HG02678 (cell line): ENCODE measurements at regions not wholly inside any gene's neighbourhood (a gene's known extent, or its start where the extent isn't known, plus 50 kb on each side); places are given as distances from the start of the nearest gene placed in this dataset.

Experiments
- ATAC-seq: cut with Tn5 transposase; IDR thresholded peaks from one replicate; pipeline ENCODE4 v1.9.1; 2021; ENCODE audit warnings: mild to moderate bottlenecking, moderate library complexity; ENCODE audit not compliant: unreplicated experiment

DNA sequence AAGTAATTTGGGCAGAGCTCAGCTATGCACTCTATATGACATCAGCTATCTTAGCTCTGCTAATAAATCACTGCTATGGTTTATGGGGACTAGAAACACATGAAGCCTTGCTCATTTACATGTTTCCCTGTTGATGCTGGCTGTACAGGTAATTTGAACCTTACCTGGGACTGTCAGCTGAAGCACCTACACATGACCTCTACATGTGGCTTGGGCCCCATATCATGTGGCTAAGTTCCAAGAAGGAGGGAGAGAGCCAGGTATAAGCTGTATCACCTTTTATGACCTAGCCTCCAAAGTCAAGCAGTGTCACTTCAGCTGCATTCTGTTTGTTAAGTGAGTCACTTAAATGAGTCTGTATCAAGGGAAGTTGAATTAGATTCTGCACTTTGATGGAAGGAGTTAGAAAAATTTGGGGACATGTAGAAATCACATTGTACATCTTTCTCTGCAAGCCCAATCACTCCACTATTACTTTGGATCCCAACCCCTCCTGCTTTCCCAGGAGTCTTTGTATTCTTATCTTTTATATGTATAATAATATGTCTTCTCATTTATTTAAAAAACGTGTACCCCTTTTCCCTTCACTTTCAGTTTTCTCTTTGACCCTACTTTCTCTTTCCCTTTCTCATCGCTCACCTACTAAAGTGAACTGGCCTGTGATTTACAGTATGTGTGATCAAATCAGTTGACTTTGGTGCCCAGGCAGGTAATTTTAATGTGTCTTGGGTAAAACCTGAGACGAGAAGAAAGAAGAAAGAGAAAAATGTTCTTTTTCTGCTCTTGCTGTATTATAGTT, 53.4 kb upstream of the PRKACB start:
- ATAC-seq, result peak; percentile 75

DNA sequence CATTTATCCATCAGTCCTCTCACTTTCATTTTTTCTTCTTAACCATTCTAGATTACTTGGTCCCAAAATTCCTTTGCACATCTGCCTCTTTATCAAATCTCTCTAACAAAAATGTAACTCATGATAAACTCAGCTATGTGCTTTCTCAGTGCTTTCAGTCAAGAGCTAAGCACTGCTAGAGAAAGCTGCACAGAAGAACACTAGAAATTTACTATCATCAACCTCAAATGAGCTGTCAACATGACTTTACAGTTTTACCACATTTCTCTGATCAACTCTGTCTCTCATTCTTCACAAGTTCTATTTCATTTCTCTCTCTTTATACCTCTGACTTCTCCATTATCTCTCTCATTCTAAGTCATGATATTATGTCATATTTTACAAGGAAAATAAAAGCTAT, 54.2 kb upstream of the PRKACB start:
- no peak for ATAC-seq

- ATAC-seq, result no peak
Observed at GRCh38 chr1:84089465-84089864, 54.6 kb upstream of the PRKACB start.

- no peak for ATAC-seq
Observed at GRCh38 chr1:84086616-84087015, 57.5 kb upstream of the PRKACB start.

- ATAC-seq, result no peak
Observed at GRCh38 chr1:84086189-84086588, 57.9 kb upstream of the PRKACB start.

DNA sequence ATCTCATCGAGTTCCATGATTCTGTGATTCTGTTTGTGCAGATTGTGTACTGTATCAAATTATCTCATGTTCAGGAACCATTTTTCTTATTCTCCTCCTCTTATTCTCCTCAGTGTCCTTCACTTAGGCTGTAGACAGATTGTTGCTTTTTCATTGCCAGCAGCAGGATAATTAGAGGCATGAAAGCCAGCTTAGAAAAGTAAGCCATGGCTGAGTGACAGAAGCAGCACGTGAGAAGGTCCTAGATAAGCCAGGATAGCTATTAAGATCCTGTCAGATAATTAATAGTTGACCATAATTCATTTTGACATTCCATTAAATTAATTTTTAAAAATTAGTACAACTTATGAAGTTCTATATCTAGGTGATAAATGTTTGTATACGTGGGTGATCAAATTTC, 60.8 kb upstream of the PRKACB start:
- no peak for ATAC-seq

GRCh38 chr1:84078842-84079202, 65.2 kb upstream of the PRKACB start:
- no peak for ATAC-seq

DNA sequence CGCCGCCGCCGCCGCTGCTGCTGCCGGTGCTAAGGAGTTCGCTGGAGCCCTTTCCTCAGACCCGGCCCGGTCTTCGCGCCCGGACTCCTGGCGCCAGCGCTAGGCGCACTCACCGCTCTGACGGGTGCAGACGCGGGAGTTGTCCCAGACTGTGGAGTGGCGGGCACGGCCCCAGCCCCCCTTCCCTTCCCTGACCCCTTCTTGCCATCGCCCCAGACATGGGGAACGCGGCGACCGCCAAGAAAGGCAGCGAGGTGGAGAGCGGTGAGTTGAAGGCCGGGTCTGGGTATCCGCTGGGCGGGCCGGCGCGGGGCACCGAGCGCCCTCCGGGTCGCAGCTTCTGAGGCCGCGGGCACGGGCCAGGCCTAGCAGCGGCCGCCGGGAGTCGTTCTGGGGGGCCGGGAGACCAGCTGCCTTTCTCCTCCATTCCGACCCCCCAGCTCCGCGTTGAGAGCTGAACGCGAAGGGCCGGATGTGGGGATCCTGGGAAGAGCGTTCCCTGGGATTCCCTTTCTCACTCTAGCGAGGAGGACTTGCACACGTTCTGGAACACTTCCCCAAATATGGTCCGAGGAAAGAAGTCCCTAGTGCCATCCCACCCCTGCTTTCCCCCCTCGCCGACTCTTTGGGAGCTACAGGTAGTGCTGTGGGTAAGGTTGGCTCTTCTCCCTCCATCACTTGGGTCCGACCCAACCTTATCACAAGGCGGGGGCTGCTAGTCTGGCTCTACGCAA, 65.8 kb upstream of the PRKACB start:
- peak; percentile 40 for ATAC-seq

GRCh38 chr1:84077476-84078107, 66.5 kb upstream of the PRKACB start:
- peak; percentile 93 for ATAC-seq

DNA sequence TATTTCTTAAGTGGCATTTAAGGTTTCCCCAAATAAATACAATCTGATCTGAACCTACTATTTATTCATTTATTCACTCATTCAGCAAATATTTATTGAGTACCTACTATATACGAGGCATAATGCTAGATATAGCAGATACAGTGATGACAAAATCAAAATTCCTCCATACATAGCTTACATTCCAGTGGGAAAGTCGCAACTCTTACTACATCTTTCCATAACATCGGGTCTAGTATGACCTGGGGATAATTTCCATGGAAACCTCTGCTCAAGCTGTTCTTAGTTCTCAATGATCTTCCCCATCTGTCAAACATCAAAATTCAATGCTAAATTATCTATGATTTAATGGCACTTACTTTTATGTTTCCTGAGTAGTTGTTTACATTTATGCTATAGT, 70.8 kb upstream of the PRKACB start:
- ATAC-seq, result no peak

DNA sequence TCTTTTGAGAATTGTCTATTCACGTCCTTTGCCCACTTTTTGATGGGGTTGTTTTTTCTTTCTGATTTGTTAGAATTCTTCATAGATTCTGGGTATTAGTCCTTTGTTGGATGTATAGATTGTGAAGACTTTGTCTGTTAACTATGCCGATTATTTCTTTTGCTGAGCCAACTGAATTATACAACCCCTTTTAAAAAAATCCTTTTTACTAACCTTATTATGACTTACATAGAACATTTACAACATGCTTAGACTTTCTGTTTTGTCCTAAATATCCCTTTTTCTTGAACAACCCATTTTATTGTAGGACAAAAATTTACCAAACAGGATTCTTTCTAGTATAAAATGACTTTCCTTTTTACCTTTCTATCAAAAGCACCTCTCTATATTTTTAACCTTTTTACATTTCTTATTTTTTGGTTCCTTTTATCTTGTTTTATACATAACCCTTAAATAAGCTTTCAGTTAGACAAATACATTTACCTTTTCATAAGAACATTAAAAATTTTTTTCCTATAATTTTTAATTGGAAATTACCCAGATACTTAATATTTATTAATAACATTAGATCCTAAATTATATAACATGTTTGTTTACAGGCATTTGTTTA, 70.4 kb upstream of the TTLL7 start:
- no peak for ATAC-seq

DNA sequence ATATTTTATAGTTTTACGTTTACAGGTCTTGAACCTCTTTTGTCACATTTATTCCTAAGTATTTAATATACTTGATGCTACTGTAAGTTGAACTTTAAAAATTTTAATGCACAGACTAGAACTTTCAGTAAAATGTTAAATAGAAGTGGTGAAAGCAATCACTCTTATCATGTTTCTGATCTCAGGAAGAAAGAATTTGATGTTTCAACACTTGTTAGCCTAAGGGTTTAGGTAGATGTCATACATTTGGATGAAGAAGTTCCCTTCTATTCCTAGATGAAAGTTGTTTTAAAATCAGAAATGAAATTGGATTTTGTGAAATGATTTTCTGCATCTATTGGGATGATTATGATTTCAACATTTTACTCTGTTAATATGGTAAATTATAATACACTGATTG, 63.6 kb upstream of the TTLL7 start:
- no peak for ATAC-seq

DNA sequence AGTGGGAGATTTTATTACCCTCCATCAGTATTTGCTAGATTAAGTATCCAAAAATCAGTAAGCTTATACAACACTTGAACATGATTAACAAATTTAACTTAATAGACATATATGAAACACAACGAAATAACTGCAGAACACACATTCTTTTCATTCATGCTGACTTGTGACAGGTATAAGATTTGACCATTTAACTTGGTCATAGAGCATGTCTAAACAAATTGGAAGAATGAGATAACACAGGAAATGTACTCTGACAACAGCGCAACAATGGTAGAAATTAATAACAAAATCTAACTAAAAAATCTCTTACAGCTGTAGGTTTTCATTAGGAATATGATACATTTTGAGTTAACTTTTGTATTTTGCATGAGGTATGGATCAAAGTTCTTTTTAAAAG, 62.4 kb upstream of the TTLL7 start:
- no peak for ATAC-seq

GRCh38 chr1:84060781-84061180, 61.8 kb upstream of the TTLL7 start:
- ATAC-seq, result no peak

- no peak for ATAC-seq
Observed at GRCh38 chr1:84048820-84049219, 49.9 kb upstream of the TTLL7 start.
